ENCODE measurements at regions not wholly inside any gene's neighbourhood (a gene's known extent, or its start where the extent isn't known, plus 50 kb on each side); places are given as distances from the start of the nearest gene placed in this dataset.
"Not testable (repeated sequence)": the region's sequence is repeated elsewhere in the genome, so short reads cannot be mapped to it uniquely, and the experiment has no call there.

DNA sequence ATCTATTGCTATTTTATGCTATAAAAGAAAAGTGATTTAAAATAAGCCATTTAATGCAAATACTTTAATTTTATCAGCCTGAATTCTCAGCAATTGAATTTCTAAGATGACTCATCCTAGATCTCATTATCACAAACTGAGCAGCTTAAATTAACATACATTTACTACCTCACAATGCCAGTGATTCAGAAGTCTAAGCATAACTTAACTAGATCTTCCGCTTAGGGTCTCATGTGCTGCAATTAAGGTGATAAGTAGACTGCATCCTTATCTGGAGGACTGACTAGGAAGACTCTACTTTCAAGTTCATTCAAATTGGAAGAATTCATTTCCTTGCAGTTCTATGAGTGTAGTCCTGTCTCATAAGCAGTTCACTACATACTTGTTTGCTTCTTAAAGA lies 286.6 kb downstream of the COL11A1 start:
- H3K4me3 ChIP-seq, result no peak overlapping the region
- no peak overlapping the region for H3K27ac ChIP-seq

- no peak overlapping the region for H3K4me3 ChIP-seq
- no peak overlapping the region for H3K27ac ChIP-seq
Measured at GRCh38 chr1:102800406-102800805, 307.9 kb downstream of the COL11A1 start.

DNA sequence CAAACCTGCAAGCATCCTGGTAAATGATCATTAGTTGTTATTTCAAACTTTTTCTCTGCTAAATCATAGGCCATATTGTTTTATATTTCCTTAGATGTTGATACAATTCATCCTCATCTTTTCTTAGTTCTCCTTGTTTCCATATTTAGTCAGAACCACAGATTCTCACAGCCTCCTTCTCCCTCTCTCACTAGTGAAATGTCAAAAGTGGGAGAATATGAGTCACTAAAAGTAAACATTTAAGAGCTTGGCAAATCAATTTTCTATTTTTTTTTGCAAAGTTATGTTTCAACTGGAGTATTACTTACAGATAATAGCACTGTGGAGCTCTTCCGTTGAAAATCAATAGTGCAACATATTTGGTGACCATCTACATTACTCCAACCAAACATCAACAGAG lies 308.8 kb downstream of the COL11A1 start:
- H3K4me3 ChIP-seq, result no peak overlapping the region

GRCh38 chr1:102798718-102799117 lies 309.6 kb downstream of the COL11A1 start:
- Histone ChIP-seq H3K4me3 (no peak overlapping the region), H3K27ac (no peak overlapping the region)

More for the DNA sequence above, 308.8 kb downstream of the COL11A1 start:
- no peak overlapping the region for H3K27ac ChIP-seq

- H3K4me3 ChIP-seq, result no peak overlapping the region
- no peak overlapping the region for H3K27ac ChIP-seq
Measured at GRCh38 chr1:102796429-102796828, 311.9 kb downstream of the COL11A1 start.

- no peak overlapping the region for H3K4me3 ChIP-seq
- H3K27ac ChIP-seq, result no peak overlapping the region
Measured at GRCh38 chr1:102790997-102791396, 317.3 kb downstream of the COL11A1 start.

GRCh38 chr1:102789951-102790350 lies 318.4 kb downstream of the COL11A1 start:
- not testable (repeated sequence) for H3K4me3 ChIP-seq, H3K27ac ChIP-seq

DNA sequence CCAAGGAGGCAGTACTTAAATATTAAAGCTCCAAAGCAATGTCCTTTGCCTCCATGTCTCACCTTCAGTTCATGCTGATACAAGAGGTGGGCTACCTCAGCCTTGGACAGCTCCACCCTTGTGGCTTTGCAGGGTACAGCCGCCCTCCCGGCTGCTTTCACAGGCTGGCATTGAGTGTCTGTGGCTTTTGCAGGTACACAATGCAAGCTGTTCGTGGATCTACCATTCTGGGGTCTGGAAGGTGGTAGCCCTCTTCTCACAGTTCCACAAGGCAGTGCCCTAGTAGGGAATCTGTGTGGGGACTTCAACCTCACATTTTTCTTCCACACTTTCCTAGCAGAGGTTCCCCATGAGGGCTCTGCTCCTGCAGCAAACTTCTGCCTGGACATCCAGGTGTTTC lies 324.8 kb downstream of the COL11A1 start:
- Histone ChIP-seq H3K27ac (no peak overlapping the region), H3K4me3 (no peak overlapping the region)

DNA sequence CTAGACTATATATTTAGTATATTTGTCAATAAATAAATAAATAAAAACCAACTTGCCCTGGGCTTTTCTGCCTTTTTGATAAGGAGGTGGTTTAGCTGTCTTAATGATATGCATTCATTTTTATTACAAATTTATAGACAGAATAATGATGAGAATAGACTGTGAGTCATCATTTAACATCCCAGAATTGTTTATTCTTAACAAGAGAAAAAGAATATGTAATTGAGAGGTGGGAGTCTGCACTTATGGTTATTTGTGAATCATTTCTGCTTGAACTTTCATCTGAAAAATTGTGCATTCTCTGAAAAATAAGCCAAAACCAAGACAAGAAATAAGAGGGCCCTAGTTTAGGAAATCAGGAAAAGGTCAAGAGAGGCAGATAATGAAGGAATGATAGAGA lies 326.2 kb downstream of the COL11A1 start:
- no peak overlapping the region for H3K4me3 ChIP-seq

GRCh38 chr1:102776071-102776470 lies 332.3 kb downstream of the COL11A1 start:
- Histone ChIP-seq H3K4me3 (no peak overlapping the region), H3K27ac (no peak overlapping the region)

More for the DNA sequence above, 326.2 kb downstream of the COL11A1 start:
- no peak overlapping the region for H3K27ac ChIP-seq

GRCh38 chr1:102772831-102773230 lies 335.5 kb downstream of the COL11A1 start:
- H3K27ac ChIP-seq, result no peak overlapping the region
- H3K4me3 ChIP-seq, result no peak overlapping the region

GRCh38 chr1:102758418-102758817 lies 349.9 kb downstream of the COL11A1 start:
- no peak overlapping the region for H3K27ac ChIP-seq
- no peak overlapping the region for H3K4me3 ChIP-seq

GRCh38 chr1:102757363-102757762 lies 351.0 kb downstream of the COL11A1 start:
- Histone ChIP-seq H3K27ac (no peak overlapping the region), H3K4me3 (no peak overlapping the region)

GRCh38 chr1:102751111-102751510 lies 357.2 kb downstream of the COL11A1 start:
- no peak overlapping the region for H3K27ac ChIP-seq
- H3K4me3 ChIP-seq, result no peak overlapping the region

DNA sequence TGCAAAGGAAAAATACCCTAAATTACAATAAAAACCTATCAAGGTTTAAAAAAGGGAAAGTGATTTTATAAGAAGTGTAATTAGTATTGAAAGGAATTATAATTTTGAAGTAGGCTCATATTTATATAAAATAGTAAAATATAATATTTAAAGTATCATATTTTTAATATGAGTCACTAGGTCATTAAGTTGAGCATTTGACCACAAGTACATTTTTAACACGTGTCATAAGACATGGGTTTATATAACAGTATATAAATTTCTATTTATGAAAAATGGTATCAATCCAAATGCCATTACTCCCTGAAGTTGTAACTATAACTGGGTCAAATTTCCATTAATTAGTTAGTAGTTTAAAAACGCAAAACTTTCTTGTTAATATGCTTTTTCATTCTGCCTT lies 365.9 kb downstream of the COL11A1 start:
- no peak overlapping the region for H3K4me3 ChIP-seq
- no peak overlapping the region for H3K27ac ChIP-seq

- no peak overlapping the region for H3K4me3 ChIP-seq
- no peak overlapping the region for H3K27ac ChIP-seq
Measured at GRCh38 chr1:102733491-102734236, 374.7 kb downstream of the COL11A1 start.

DNA sequence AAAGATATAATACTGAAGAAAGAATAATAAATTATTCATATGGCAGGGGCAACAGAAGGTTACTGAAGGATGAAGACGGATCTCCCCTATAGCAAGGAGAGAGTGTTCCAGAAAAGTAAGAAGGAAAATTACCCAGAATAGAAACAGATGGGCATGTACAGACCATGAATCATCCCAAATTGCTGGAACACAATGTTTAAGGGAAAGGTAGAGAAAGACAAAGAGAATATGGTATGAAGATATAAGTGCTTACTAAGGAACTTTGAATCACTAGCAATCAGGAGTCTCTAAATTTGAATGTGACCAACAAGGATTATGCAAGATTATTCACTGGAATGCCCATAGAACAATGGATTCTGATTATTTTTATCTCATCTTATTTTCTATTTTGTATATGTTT lies 375.4 kb downstream of the COL11A1 start:
- H3K27ac ChIP-seq, result no peak overlapping the region
- no peak overlapping the region for H3K4me3 ChIP-seq

- no peak overlapping the region for H3K4me3 ChIP-seq
Measured at GRCh38 chr1:102726417-102726816, 381.9 kb downstream of the COL11A1 start.

GRCh38 chr1:102724741-102725140 lies 383.6 kb downstream of the COL11A1 start:
- no peak overlapping the region for H3K4me3 ChIP-seq
- H3K27ac ChIP-seq, result no peak overlapping the region

More at GRCh38 chr1:102726417-102726816, 381.9 kb downstream of the COL11A1 start:
- H3K27ac ChIP-seq, result no peak overlapping the region

DNA sequence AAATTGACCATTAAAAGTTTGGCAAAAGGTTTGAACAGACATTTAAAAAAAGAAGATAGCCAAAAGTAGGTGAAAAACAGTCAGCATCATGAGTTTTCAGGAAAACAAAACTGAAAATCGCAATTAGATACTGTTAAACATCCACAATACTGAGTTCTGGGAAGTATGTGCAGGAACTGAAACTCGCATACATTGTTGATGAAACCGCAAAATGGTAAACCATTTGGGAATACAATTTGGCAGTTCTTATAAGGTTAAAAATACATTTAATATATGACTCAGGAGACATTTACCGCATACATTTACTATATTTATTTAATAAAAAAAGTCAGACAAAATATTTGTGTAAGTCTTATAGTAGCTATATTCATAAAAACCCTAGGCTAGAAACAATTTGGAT lies 393.2 kb downstream of the COL11A1 start:
- Histone ChIP-seq H3K27ac (no peak overlapping the region), H3K4me3 (no peak overlapping the region)

- H3K27ac ChIP-seq, result no peak overlapping the region
- H3K4me3 ChIP-seq, result no peak overlapping the region
Measured at GRCh38 chr1:102699524-102699923, 408.8 kb downstream of the COL11A1 start.

- Histone ChIP-seq H3K4me3 (no peak overlapping the region), H3K27ac (no peak overlapping the region)
Measured at GRCh38 chr1:102693345-102693744, 415.0 kb downstream of the COL11A1 start.
